ENCODE measurements at regions not wholly inside any gene's neighbourhood (a gene's known extent, or its start where the extent isn't known, plus 50 kb on each side); places are given as distances from the start of the nearest gene placed in this dataset.

- TF ChIP-seq CTCF (IDR thresholded peaks at IDR 0.05) = no peak
- Mint-ChIP-seq H3K36me3 (ENCODE audit: low read depth) (no peaks in the 10 kb centered on the region), H3K4me3 (ENCODE audit: unreplicated experiment) (no peak overlapping the region), H3K27me3 (ENCODE audit: low read depth) (no peaks in the 10 kb centered on the region), H3K27ac (ENCODE audit: unreplicated experiment) (no peak overlapping the region), H3K9me3 (ENCODE audit: low read depth) (peaks cover 65% of the 10 kb centered on the region), H3K4me1 (ENCODE audit: low read depth) (no peaks in the 10 kb centered on the region)
- no peak for DNase-seq (ENCODE audit: low spot score)
These were observed 266.7 kb upstream of the GJB5 start for GRCh38 chr1:34488080-34488708.

- Mint-ChIP-seq H3K27me3 (ENCODE audit: low read depth) (no peaks in the 10 kb centered on the region), H3K4me3 (ENCODE audit: unreplicated experiment) (no peak overlapping the region), H3K27ac (ENCODE audit: unreplicated experiment) (no peak overlapping the region), H3K36me3 (ENCODE audit: low read depth) (no peaks in the 10 kb centered on the region), H3K9me3 (ENCODE audit: low read depth) (peaks cover 14% of the 10 kb centered on the region), H3K4me1 (ENCODE audit: low read depth) (no peaks in the 10 kb centered on the region)
- no peak for TF ChIP-seq CTCF (IDR thresholded peaks at IDR 0.05)
- no peak for DNase-seq (ENCODE audit: low spot score)
These were observed 254.4 kb upstream of the GJB5 start for GRCh38 chr1:34500451-34500850.

GRCh38 chr1:34511802-34512201 lies 243.0 kb upstream of the GJB5 start:
- Mint-ChIP-seq H3K4me3 (ENCODE audit: unreplicated experiment) (no peak overlapping the region), H3K36me3 (ENCODE audit: low read depth) (no peaks in the 10 kb centered on the region)

GRCh38 chr1:34518146-34518699 lies 236.6 kb upstream of the GJB5 start:
- TF ChIP-seq CTCF (IDR thresholded peaks at IDR 0.05) = no peak
- Mint-ChIP-seq H3K27me3 (ENCODE audit: low read depth) (no peaks in the 10 kb centered on the region), H3K9me3 (ENCODE audit: low read depth) (peaks cover 22% of the 10 kb centered on the region), H3K4me3 (ENCODE audit: unreplicated experiment) (no peak overlapping the region), H3K27ac (ENCODE audit: unreplicated experiment) (no peak overlapping the region), H3K36me3 (ENCODE audit: low read depth) (no peaks in the 10 kb centered on the region), H3K4me1 (ENCODE audit: low read depth) (no peaks in the 10 kb centered on the region)
- no peak for DNase-seq (ENCODE audit: low spot score)

More at GRCh38 chr1:34511802-34512201, 243.0 kb upstream of the GJB5 start:
- no peaks in the 10 kb centered on the region for H3K27me3 Mint-ChIP-seq (ENCODE audit: low read depth)
- no peak for DNase-seq (ENCODE audit: low spot score)
- H3K4me1 Mint-ChIP-seq (ENCODE audit: low read depth) = no peaks in the 10 kb centered on the region
- TF ChIP-seq CTCF (IDR thresholded peaks at IDR 0.05) = no peak
- no peak overlapping the region for H3K27ac Mint-ChIP-seq (ENCODE audit: unreplicated experiment)
- H3K9me3 Mint-ChIP-seq (ENCODE audit: low read depth) = peaks cover 47% of the 10 kb centered on the region

GRCh38 chr1:34520111-34520510 lies 234.7 kb upstream of the GJB5 start:
- no peak for DNase-seq (ENCODE audit: low spot score)
- Mint-ChIP-seq H3K4me1 (ENCODE audit: low read depth) (no peaks in the 10 kb centered on the region), H3K27ac (ENCODE audit: unreplicated experiment) (no peak overlapping the region), H3K4me3 (ENCODE audit: unreplicated experiment) (no peak overlapping the region), H3K9me3 (ENCODE audit: low read depth) (peaks cover 12% of the 10 kb centered on the region), H3K27me3 (ENCODE audit: low read depth) (no peaks in the 10 kb centered on the region), H3K36me3 (ENCODE audit: low read depth) (no peaks in the 10 kb centered on the region)
- no peak for TF ChIP-seq CTCF (IDR thresholded peaks at IDR 0.05)
